NCI-H69 (cell line): ENCODE measurements at regions not wholly inside any gene's neighbourhood (a gene's known extent, or its start where the extent isn't known, plus 50 kb on each side); places are given as distances from the start of the nearest gene placed in this dataset.
A peak's percentile ranks its signal among the peaks of the same experiment; 100 is the strongest.

Source experiments
- DNase-seq: peaks from one replicate; lab custom pipeline; 2025; lab: John Stamatoyannopoulos, UW

- no peak for DNase-seq
Measured at GRCh38 chr11:131052367-131052766, 136.1 kb upstream of the SNX19 start.

GRCh38 chr11:131056036-131056435 is 139.8 kb upstream of the SNX19 start:
- DNase-seq = no peak

- no peak for DNase-seq
Measured at GRCh38 chr11:131063638-131064037, 147.4 kb upstream of the SNX19 start.

GRCh38 chr11:131064373-131064991 is 148.2 kb upstream of the SNX19 start:
- peak; percentile 65 for DNase-seq

- DNase-seq = no peak
Measured at GRCh38 chr11:131065435-131066413, 149.4 kb upstream of the SNX19 start.

- no peak for DNase-seq
Measured at GRCh38 chr11:131066551-131066950, 150.3 kb upstream of the SNX19 start.

- DNase-seq = no peak
Measured at GRCh38 chr11:131070365-131070764, 154.1 kb upstream of the SNX19 start.

- no peak for DNase-seq
Measured at GRCh38 chr11:131073167-131073566, 156.9 kb upstream of the SNX19 start.

GRCh38 chr11:131074573-131074972 is 158.3 kb upstream of the SNX19 start:
- DNase-seq = no peak

- DNase-seq = no peak
Measured at GRCh38 chr11:131077340-131077739, 161.1 kb upstream of the SNX19 start.

- DNase-seq = no peak
Measured at GRCh38 chr11:131079036-131079435, 162.8 kb upstream of the SNX19 start.

- no peak for DNase-seq
Measured at GRCh38 chr11:131089727-131090245, 173.5 kb upstream of the SNX19 start.

GRCh38 chr11:131092469-131092868 is 176.2 kb upstream of the SNX19 start:
- DNase-seq = no peak

- no peak for DNase-seq
Measured at GRCh38 chr11:131094827-131095226, 178.5 kb upstream of the SNX19 start.

- peak; percentile 50 for DNase-seq
Measured at GRCh38 chr11:131095511-131096185, 179.4 kb upstream of the SNX19 start.

- no peak for DNase-seq
Measured at GRCh38 chr11:131099013-131099412, 182.7 kb upstream of the SNX19 start.

- no peak for DNase-seq
Measured at GRCh38 chr11:131099746-131100145, 183.5 kb upstream of the SNX19 start.

- DNase-seq = no peak
Measured at GRCh38 chr11:131108760-131109159, 192.5 kb upstream of the SNX19 start.

GRCh38 chr11:131109257-131109656 is 193.0 kb upstream of the SNX19 start:
- no peak for DNase-seq

GRCh38 chr11:131109790-131110189 is 193.5 kb upstream of the SNX19 start:
- DNase-seq = no peak

- no peak for DNase-seq
Measured at GRCh38 chr11:131111775-131112174, 195.5 kb upstream of the SNX19 start.

- DNase-seq = no peak
Measured at GRCh38 chr11:131118247-131118646, 202.0 kb upstream of the SNX19 start.
